ENCODE measurements at regions not wholly inside any gene's neighbourhood (a gene's known extent, or its start where the extent isn't known, plus 50 kb on each side); places are given as distances from the start of the nearest gene placed in this dataset.

- no peak for DNase-seq (ENCODE audit: extremely low spot score)
- ChIA-PET CTCF (no interaction called here), POLR2A (no interaction called here)
- no peak for TF ChIP-seq CTCF (IDR thresholded peaks at IDR 0.05; ENCODE audit: control extremely low read depth, extremely low read depth, low read depth, missing control alignments)
These were observed 213.9 kb upstream of the ZNF536 start for GRCh38 chr19:30158067-30158892.

GRCh38 chr19:30158893-30159245 lies 213.3 kb upstream of the ZNF536 start:
- no peak for TF ChIP-seq CTCF (IDR thresholded peaks at IDR 0.05; ENCODE audit: control extremely low read depth, extremely low read depth, low read depth, missing control alignments)
- DNase-seq (ENCODE audit: extremely low spot score): no peak
- CTCF ChIA-PET: no interaction called here
- POLR2A ChIA-PET: no interaction called here

- no peak for DNase-seq (ENCODE audit: extremely low spot score)
- ChIA-PET CTCF (no interaction called here), POLR2A (no interaction called here)
- TF ChIP-seq CTCF (IDR thresholded peaks at IDR 0.05; ENCODE audit: control extremely low read depth, extremely low read depth, low read depth, missing control alignments): no peak
These were observed 212.5 kb upstream of the ZNF536 start for GRCh38 chr19:30159636-30160035.

- no peak for TF ChIP-seq CTCF (IDR thresholded peaks at IDR 0.05; ENCODE audit: control extremely low read depth, extremely low read depth, low read depth, missing control alignments)
- CTCF ChIA-PET: no interaction called here
- POLR2A ChIA-PET: no interaction called here
- no peak for DNase-seq (ENCODE audit: extremely low spot score)
These were observed 211.8 kb upstream of the ZNF536 start for GRCh38 chr19:30160426-30160825.

- no peak for DNase-seq (ENCODE audit: extremely low spot score)
- ChIA-PET CTCF (no interaction called here), POLR2A (no interaction called here)
- no peak for TF ChIP-seq CTCF (IDR thresholded peaks at IDR 0.05; ENCODE audit: control extremely low read depth, extremely low read depth, low read depth, missing control alignments)
These were observed 211.0 kb upstream of the ZNF536 start for GRCh38 chr19:30161021-30161655.

- POLR2A ChIA-PET: no interaction called here
These were observed 210.4 kb upstream of the ZNF536 start for GRCh38 chr19:30161770-30162169.

More at GRCh38 chr19:30161770-30162169, 210.4 kb upstream of the ZNF536 start:
- DNase-seq (ENCODE audit: extremely low spot score): no peak
- CTCF ChIA-PET: no interaction called here
- TF ChIP-seq CTCF (IDR thresholded peaks at IDR 0.05; ENCODE audit: control extremely low read depth, extremely low read depth, low read depth, missing control alignments): no peak

Data from GM10248 (cell line).